Right atrium auricular region (tissue), 2 donors: ENCODE measurements at regions not wholly inside any gene's neighbourhood (a gene's known extent, or its start where the extent isn't known, plus 50 kb on each side); places are given as distances from the start of the nearest gene placed in this dataset.

ENCODE experiments used
- DNase-seq: peaks from one replicate; pipeline ENCODE4 v3.0.0-alpha.2; 2019; ENCODE audit warnings: low spot score
- H3K27ac ChIP-seq, 2 donors: fragments of 200-600 bp; sonication (generic); 1 replicate in 1 of 2; 2 replicates in 1 of 2; pipeline ENCODE4 v1.5.1; 2016 to 2019
- H3K27me3 ChIP-seq, 2 donors: fragments of 200-600 bp; sonication (generic); one replicate each; pipeline versions ENCODE4 v1.5.1 to v1.6.0; 2017 to 2019
- H3K36me3 ChIP-seq: fragments of 200-600 bp; sonication (generic); one replicate; pipeline ENCODE4 v1.5.1; 2016
- H3K4me1 ChIP-seq, 2 donors: fragments of 200-600 bp; sonication (generic); one replicate each; pipeline versions ENCODE4 v1.5.1 to v1.6.0; 2017 to 2019
- H3K4me3 ChIP-seq, 2 donors: fragments of 200-600 bp; sonication (generic); 1 replicate in 1 of 2; 2 replicates in 1 of 2; pipeline ENCODE4 v1.5.1; 2017 to 2019; ENCODE audit warnings: mild to moderate bottlenecking in 1 of 2, moderate library complexity in 1 of 2
- H3K9me3 ChIP-seq, 2 donors: fragments of 200-600 bp; sonication (generic); one replicate each; pipeline ENCODE4 v1.5.1; 2019
- TF ChIP-seq, protein P1 (sequence below), 2 donors: fragments of 200-600 bp; sonication (generic); IDR thresholded peaks; one replicate each; pipeline ENCODE4 v1.5.1; 2019; ENCODE audit warnings: antibody characterized with exemption in 2 of 2

DNA sequence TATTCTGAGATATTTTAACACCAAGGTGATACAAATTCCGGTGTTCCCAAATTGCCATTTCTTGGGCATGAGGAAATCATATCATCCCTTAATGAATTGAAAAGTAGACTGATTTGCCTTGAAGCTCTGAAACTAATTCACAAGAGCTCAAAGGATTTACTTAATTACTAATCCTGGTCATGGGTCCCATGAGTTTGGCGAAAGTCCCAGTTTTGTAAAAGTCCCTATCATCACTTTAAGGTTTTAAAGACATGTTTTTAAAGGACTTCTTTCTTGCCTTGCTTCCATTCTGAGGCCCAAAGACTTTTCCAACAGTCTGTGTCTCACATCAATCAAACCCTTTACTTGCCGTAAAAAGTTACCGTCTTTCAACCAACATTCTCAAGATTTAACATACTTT, 377.9 kb downstream of the DNAJB9 start:
- TF ChIP-seq, protein P1, sequence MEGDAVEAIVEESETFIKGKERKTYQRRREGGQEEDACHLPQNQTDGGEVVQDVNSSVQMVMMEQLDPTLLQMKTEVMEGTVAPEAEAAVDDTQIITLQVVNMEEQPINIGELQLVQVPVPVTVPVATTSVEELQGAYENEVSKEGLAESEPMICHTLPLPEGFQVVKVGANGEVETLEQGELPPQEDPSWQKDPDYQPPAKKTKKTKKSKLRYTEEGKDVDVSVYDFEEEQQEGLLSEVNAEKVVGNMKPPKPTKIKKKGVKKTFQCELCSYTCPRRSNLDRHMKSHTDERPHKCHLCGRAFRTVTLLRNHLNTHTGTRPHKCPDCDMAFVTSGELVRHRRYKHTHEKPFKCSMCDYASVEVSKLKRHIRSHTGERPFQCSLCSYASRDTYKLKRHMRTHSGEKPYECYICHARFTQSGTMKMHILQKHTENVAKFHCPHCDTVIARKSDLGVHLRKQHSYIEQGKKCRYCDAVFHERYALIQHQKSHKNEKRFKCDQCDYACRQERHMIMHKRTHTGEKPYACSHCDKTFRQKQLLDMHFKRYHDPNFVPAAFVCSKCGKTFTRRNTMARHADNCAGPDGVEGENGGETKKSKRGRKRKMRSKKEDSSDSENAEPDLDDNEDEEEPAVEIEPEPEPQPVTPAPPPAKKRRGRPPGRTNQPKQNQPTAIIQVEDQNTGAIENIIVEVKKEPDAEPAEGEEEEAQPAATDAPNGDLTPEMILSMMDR (IDR thresholded peaks at IDR 0.05), result no peak
- Histone ChIP-seq H3K36me3 (no peaks in the 10 kb centered on the region), H3K4me1 (no peaks in the 10 kb centered on the region), H3K9me3 (no peaks in the 10 kb centered on the region), H3K4me3 (no peak overlapping the region), H3K27ac (no peak overlapping the region), H3K27me3 (no peaks in the 10 kb centered on the region)
- DNase-seq, result no peak

DNA sequence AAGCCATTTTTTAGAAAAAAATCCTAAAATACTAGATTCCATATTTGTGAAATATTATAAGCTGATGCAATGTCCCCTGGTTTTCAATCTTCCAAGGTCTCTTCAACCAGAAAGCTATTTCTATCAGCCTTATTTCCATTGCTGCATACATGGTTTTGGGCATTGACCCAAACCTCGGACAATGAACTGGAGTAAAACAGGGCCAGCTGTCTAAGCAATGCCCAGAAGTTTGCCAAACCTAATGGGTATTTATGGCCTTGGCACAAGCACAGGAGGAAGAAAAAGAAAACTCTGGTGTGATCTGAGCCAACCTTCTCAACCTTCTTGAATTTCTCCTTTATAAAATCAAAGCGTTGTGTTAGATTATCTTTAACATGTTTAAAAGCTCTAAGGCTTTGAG, 402.3 kb downstream of the DNAJB9 start:
- TF ChIP-seq, protein P1 (IDR thresholded peaks at IDR 0.05), result no peak
- Histone ChIP-seq H3K9me3 (no peaks in the 10 kb centered on the region), H3K4me3 (no peak overlapping the region), H3K27me3 (no peaks in the 10 kb centered on the region), H3K36me3 (no peaks in the 10 kb centered on the region), H3K27ac (no peak overlapping the region), H3K4me1 (no peaks in the 10 kb centered on the region)
- DNase-seq, result no peak

DNA sequence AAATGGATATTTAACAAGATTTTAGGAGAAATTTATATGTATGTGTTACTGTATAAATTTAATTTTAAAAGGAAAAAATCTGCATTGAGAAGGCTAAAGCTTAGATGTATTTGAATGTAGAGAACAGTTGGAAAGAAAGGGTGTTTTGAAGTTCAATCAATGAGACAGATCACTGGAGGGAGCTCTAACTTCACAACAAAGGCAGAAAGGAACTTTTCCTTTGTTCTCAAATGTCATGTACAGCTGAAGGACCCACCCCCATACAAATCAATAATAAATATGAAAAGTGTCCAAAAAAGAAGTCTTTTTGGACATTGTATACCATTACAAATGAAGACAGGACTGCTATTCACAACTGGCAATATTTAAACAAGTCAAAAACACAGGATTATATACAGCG, 403.4 kb downstream of the DNAJB9 start:
- Histone ChIP-seq H3K4me1 (no peaks in the 10 kb centered on the region), H3K27me3 (no peaks in the 10 kb centered on the region), H3K4me3 (no peak overlapping the region), H3K36me3 (no peaks in the 10 kb centered on the region), H3K27ac (no peak overlapping the region), H3K9me3 (no peaks in the 10 kb centered on the region)
- TF ChIP-seq, protein P1 (IDR thresholded peaks at IDR 0.05), result peak in 1 of 2 donors; percentile 21
- DNase-seq, result no peak

DNA sequence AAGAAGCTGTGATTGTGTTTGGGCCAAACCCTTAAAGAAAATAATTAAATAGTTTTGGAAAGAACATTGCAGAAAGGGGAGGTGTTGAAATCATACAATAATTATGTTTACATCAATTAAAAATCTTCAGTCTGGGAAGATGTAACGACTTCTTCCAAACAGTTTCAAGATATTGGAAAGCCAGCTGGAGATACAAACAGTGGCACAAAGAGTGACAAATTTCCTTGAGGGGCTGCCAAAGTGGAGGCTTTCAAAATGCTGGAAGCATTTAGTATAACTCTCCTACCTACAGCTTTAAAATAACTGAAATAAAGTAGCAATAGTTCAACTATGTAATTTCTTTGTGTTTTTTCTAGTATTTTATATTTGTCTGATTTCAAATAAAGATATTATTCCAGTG, 405.0 kb downstream of the DNAJB9 start:
- TF ChIP-seq, protein P1 (IDR thresholded peaks at IDR 0.05), result no peak
- Histone ChIP-seq H3K36me3 (no peaks in the 10 kb centered on the region), H3K4me3 (no peak overlapping the region), H3K27ac (no peak overlapping the region), H3K27me3 (no peaks in the 10 kb centered on the region), H3K9me3 (peaks cover 0 to 9% of the 10 kb centered on the region in 2 donors), H3K4me1 (no peaks in the 10 kb centered on the region)
- DNase-seq, result no peak

DNA sequence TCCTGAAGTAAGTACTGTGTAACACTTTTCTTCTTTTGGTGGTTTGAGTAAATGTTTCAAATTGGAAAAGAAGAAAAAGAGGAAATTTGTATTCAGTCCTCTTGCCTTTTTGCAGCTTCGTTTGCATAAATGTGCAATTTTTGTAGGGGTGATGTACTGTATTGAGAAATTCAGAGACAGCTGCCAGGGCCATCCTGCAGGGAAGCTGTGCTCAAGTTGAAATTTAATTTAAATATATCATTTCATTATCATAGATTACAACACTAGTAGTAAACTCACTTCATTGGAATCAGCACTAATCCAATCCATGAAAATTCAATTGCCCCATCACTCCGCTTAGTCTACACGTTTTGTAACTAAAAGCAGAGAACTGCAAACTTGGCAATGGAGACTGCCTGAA, 415.4 kb downstream of the DNAJB9 start:
- Histone ChIP-seq H3K27me3 (no peaks in the 10 kb centered on the region), H3K9me3 (no peaks in the 10 kb centered on the region), H3K36me3 (no peaks in the 10 kb centered on the region), H3K4me3 (no peak overlapping the region), H3K4me1 (no peaks in the 10 kb centered on the region), H3K27ac (no peak overlapping the region)
- TF ChIP-seq, protein P1 (IDR thresholded peaks at IDR 0.05), result no peak
- DNase-seq, result no peak

DNA sequence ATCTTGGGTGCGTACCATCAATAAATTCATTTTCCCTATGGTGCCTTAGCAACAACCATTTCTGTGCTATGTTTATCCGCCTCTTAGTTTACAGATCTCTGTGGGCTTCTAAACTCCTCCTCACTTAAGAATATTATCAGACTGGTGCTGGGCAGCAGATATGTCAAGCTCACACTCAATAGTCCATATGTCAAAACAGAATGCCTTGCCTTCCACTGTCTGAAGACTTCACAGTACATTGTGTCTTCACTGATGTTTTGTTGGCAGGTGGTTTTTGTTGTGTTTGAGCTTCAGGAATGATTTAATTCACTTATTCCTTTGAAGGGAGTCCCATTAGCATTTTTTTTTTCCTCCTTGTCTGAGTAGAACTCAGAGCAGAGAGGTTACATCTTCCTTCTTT, 419.6 kb downstream of the DNAJB9 start:
- no peak overlapping the region for H3K27ac ChIP-seq
- DNase-seq, result no peak
- H3K36me3 ChIP-seq, result no peaks in the 10 kb centered on the region
- H3K4me1 ChIP-seq, result no peaks in the 10 kb centered on the region
- no peak overlapping the region for H3K4me3 ChIP-seq
- H3K9me3 ChIP-seq, result no peaks in the 10 kb centered on the region
- no peaks in the 10 kb centered on the region for H3K27me3 ChIP-seq
- TF ChIP-seq, protein P1 (IDR thresholded peaks at IDR 0.05), result no peak
